Gastrocnemius medialis (tissue), 4 donors: ENCODE measurements at regions not wholly inside any gene's neighbourhood (a gene's known extent, or its start where the extent isn't known, plus 50 kb on each side); places are given as distances from the start of the nearest gene placed in this dataset.

Experiments used
- POLR2A ChIP-seq, 2 donors: fragments of 450-650 bp; IDR thresholded peaks; one replicate each; pipeline ENCODE4 v1.6.1; 2017; ENCODE audit warnings: antibody characterized with exemption in 2 of 2, mild to moderate bottlenecking in 2 of 2, moderate library complexity in 2 of 2
- TF ChIP-seq, protein P1 (sequence below), 5 experiments: fragments of 450-650 bp in 3 of 5; fragments of 200-600 bp in 2 of 5; sonication (generic) in 2 of 5; IDR thresholded peaks in 4 of 5; conservative IDR thresholded peaks in 1 of 5; 1 replicate in 4 of 5; 2 replicates in 1 of 5; pipeline ENCODE4 v1.5.1; 2016 to 2019; ENCODE audit warnings: antibody characterized with exemption in 5 of 5, mild to moderate bottlenecking in 3 of 5, moderate library complexity in 3 of 5

GRCh38 chr3:68249265-68249664 lies 594.9 kb upstream of the SUCLG2 start:
- TF ChIP-seq, protein P1, sequence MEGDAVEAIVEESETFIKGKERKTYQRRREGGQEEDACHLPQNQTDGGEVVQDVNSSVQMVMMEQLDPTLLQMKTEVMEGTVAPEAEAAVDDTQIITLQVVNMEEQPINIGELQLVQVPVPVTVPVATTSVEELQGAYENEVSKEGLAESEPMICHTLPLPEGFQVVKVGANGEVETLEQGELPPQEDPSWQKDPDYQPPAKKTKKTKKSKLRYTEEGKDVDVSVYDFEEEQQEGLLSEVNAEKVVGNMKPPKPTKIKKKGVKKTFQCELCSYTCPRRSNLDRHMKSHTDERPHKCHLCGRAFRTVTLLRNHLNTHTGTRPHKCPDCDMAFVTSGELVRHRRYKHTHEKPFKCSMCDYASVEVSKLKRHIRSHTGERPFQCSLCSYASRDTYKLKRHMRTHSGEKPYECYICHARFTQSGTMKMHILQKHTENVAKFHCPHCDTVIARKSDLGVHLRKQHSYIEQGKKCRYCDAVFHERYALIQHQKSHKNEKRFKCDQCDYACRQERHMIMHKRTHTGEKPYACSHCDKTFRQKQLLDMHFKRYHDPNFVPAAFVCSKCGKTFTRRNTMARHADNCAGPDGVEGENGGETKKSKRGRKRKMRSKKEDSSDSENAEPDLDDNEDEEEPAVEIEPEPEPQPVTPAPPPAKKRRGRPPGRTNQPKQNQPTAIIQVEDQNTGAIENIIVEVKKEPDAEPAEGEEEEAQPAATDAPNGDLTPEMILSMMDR (IDR thresholded peaks at IDR 0.05 in 4 of 5, conservative IDR thresholded peaks at IDR 0.05 in 1 of 5) = no peak
- no peak for TF ChIP-seq POLR2A (IDR thresholded peaks at IDR 0.05)
